Colonic mucosa (tissue), 4 donors: ENCODE measurements at regions not wholly inside any gene's neighbourhood (a gene's known extent, or its start where the extent isn't known, plus 50 kb on each side); places are given as distances from the start of the nearest gene placed in this dataset.

ENCODE experiments used
- DNase-seq: peaks from one replicate; pipeline ENCODE4 v3.0.0-alpha.2; 2020
- H3K27ac ChIP-seq: fragments of 200-600 bp; one replicate; pipeline ENCODE4 v1.8.0; 2021
- H3K27me3 ChIP-seq: fragments of 200-600 bp; one replicate; pipeline ENCODE4 v1.8.0; 2021
- H3K36me3 ChIP-seq: fragments of 200-600 bp; one replicate; pipeline ENCODE4 v1.8.0; 2021
- H3K4me1 ChIP-seq: fragments of 200-600 bp; one replicate; pipeline ENCODE4 v1.8.0; 2021; ENCODE audit warnings: mild to moderate bottlenecking
- H3K4me3 ChIP-seq: fragments of 200-600 bp; one replicate; pipeline ENCODE4 v1.8.0; 2021
- H3K9ac ChIP-seq, 2 donors: one replicate each; pipeline ENCODE4 v1.7.0; 2013; ENCODE audit warnings: control low read depth in 2 of 2, low read depth in 2 of 2, low read length in 2 of 2
- H3K9me3 ChIP-seq: fragments of 200-600 bp; one replicate; pipeline ENCODE4 v1.8.0; 2021
- CTCF ChIP-seq: fragments of 200-600 bp; IDR thresholded peaks from one replicate; pipeline ENCODE4 v1.8.0; 2022; ENCODE audit warnings: antibody characterized with exemption, mild to moderate bottlenecking
- intact Hi-C: fragments of 100-400 bp; cut with DNase I; formaldehyde crosslinking; loops from one replicate; pipeline ENCODE4 v1.14.1; 2022
- donor health status: healthy.
- donor health status: DM: no; HTN: no; CAD: no.
- donor health status: DM: no; HTN: no; CAD: no.

GRCh38 chr6:51025082-51025777 lies 206.6 kb downstream of the TFAP2B start:
- Histone ChIP-seq H3K27ac (no peak overlapping the region), H3K27me3 (no peaks in the 10 kb centered on the region), H3K4me1 (no peaks in the 10 kb centered on the region), H3K4me3 (no peak overlapping the region), H3K9me3 (no peaks in the 10 kb centered on the region), H3K9ac (no peak overlapping the region), H3K36me3 (no peaks in the 10 kb centered on the region)
- TF ChIP-seq CTCF: no peak
- no peak for DNase-seq
- intact Hi-C loops: no loop called here

DNA sequence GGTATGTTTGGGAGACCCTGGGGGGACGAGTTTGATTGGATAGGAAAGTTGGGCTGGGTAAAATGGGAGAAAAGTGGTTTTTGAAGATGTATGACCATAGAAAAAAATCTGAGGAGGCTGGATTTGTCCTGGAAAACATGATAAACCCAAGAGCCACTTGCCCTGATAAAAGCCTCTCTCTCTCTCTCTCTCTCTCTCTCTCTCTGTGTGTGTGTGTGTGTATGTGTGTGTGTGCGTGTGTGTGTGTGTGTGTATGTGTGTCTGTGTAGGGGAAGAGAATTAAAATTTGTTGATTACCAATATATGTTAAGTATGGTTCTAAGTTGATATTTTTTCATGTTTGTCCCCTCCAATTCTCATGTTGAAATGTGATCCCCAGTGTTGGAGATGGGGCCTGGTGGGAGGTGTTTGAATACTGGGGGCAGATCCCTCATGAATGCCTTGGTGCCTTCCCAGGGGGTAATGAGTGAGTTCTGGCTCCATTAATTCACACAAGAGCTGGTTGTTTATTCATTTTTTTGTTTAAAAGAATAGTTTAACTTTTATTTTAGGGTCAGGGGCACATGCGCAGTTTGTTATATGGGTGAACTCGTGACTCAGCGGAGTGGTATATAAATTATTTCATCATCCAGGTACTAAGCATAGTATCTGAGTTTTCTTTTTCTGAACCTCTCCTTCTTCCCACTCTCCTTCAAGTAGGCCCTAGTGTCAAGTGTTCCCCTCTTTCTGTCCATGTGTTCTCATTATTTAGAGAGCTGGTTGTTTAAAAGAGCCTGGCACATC lies 208.8 kb downstream of the TFAP2B start:
- H3K4me1 ChIP-seq: no peaks in the 10 kb centered on the region
- intact Hi-C loops: no loop called here
- no peak for DNase-seq

GRCh38 chr6:51028276-51028675 lies 209.6 kb downstream of the TFAP2B start:
- H3K27me3 ChIP-seq: no peaks in the 10 kb centered on the region
- H3K27ac ChIP-seq: no peak overlapping the region
- H3K4me3 ChIP-seq: no peak overlapping the region
- DNase-seq: no peak
- no peak for TF ChIP-seq CTCF
- H3K9me3 ChIP-seq: no peaks in the 10 kb centered on the region
- no peak overlapping the region for H3K9ac ChIP-seq
- H3K36me3 ChIP-seq: no peaks in the 10 kb centered on the region
- intact Hi-C loops: no loop called here
- no peaks in the 10 kb centered on the region for H3K4me1 ChIP-seq

More for the DNA sequence above, 208.8 kb downstream of the TFAP2B start:
- H3K9ac ChIP-seq: no peak overlapping the region
- no peaks in the 10 kb centered on the region for H3K9me3 ChIP-seq
- H3K4me3 ChIP-seq: no peak overlapping the region
- no peak overlapping the region for H3K27ac ChIP-seq
- no peak for TF ChIP-seq CTCF
- no peaks in the 10 kb centered on the region for H3K36me3 ChIP-seq
- no peaks in the 10 kb centered on the region for H3K27me3 ChIP-seq

DNA sequence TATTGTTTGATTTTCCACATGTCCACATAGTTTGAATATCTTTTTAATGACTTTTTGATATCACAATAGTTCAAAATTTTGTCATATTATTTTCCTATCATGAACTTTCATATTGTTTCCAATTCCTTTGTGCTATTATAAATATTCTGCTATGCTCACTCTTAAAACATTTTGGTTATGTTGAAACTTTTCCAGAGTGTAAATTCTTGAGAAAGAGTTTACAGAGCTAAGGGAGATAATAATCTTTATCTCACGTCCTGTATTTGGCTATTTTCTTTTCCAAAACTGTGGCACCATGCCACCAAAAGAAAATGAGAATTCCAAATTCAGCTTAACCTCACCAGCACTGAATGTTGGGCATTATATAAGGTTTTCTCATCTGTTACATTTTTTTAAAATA lies 210.9 kb downstream of the TFAP2B start:
- no peak for TF ChIP-seq CTCF
- DNase-seq: no peak
- Histone ChIP-seq H3K9ac (no peak overlapping the region), H3K4me3 (no peak overlapping the region), H3K27ac (no peak overlapping the region), H3K36me3 (no peaks in the 10 kb centered on the region), H3K27me3 (no peaks in the 10 kb centered on the region), H3K4me1 (no peaks in the 10 kb centered on the region), H3K9me3 (no peaks in the 10 kb centered on the region)
- intact Hi-C loops: no loop called here

DNA sequence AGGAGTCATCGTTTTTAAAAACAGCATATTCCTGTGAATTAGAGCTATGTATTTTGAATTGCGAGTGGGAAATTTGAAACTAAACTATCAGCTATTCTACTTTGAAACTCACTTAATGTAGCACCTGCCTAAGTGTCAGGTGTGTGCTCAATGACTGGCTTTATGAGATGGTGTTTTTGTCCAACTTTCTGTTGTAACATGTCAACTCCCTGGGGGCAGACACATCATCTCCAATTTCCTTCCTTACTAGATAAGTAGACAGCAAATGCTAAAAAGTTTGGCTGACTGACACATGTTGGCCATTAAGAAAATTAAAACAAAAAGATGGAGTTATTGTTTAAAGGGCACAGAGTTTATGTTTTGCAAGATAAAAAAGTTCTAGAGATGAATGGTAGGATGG lies 226.9 kb downstream of the TFAP2B start:
- no peak overlapping the region for H3K27ac ChIP-seq
- H3K4me1 ChIP-seq: no peaks in the 10 kb centered on the region
- no peaks in the 10 kb centered on the region for H3K9me3 ChIP-seq
- no peak overlapping the region for H3K9ac ChIP-seq
- intact Hi-C loops: no loop called here
- no peaks in the 10 kb centered on the region for H3K36me3 ChIP-seq
- H3K4me3 ChIP-seq: no peak overlapping the region
- H3K27me3 ChIP-seq: no peaks in the 10 kb centered on the region
- no peak for DNase-seq
- no peak for TF ChIP-seq CTCF
